ENCODE measurements at regions not wholly inside any gene's neighbourhood (a gene's known extent, or its start where the extent isn't known, plus 50 kb on each side); places are given as distances from the start of the nearest gene placed in this dataset.

DNA sequence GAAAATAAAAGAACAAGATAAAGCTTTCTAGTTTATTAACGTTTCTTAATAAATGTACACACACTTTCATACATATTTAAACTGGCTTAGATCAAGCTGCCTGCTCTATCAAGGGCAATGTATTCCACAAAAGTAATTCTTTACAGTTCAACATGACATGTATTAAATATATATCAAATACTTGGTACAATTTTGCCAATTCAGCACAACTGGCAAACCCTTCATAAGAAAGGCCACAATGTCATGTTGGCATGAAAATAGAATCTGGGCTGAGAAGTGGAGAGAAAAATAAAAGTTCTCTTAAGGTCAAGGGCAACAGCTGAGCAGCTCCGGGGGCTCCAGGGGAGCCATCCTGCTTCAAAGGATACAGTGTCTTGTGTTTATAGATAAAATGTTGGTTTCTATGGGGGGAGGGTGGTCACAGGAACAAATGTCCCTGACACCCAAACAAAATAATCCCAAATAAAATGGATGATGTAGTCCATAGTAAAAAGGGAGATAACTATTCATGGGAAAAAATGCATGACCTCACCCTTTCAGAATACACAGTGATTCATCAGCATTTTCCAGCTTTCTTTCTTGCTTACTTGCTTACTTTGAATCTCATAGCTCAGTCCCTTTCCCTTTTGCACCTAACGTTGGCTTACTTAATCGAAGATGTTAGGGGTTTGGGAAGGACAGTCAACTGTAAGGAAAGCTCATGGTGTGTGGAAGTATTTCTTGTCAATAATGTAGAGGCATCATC lies 494.9 kb downstream of the NYAP2 start:
- DNase-seq: no peak
- no peaks in the 10 kb centered on the region for H3K36me3 ChIP-seq (replicated peaks; ENCODE audit: control insufficient read depth, insufficient read depth, low read length)

GRCh38 chr2:225893151-225893550 lies 493.6 kb downstream of the NYAP2 start:
- H3K4me3 ChIP-seq (ENCODE audit: insufficient read depth, low read depth, low read length): no peak overlapping the region
- no peaks in the 10 kb centered on the region for H3K27me3 ChIP-seq (ENCODE audit: control insufficient read depth, insufficient read depth, low read length)
- DNase-seq: no peak
- no peaks in the 10 kb centered on the region for H3K36me3 ChIP-seq (replicated peaks; ENCODE audit: control insufficient read depth, insufficient read depth, low read length)

More for the DNA sequence above, 494.9 kb downstream of the NYAP2 start:
- no peaks in the 10 kb centered on the region for H3K27me3 ChIP-seq (ENCODE audit: control insufficient read depth, insufficient read depth, low read length)
- no peak overlapping the region for H3K4me3 ChIP-seq (ENCODE audit: insufficient read depth, low read depth, low read length)

DNA sequence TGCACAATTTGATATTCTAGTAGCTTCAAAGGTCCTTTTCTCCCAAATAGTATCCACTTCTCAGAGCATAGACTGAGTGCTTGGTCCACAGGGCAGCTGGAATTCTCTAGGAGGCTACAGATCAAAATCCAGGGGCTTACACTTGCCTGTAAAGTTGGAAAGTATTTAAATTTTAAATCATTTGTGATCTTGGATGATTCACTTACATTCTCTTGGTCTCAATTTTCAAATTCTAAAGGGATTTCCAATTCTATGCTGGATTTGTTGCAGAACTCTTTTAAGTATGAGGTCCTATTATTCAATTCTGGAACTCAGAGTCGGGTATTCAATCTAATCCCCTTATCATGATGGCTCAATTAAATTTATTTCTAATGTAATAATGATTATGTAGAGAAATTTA lies 492.3 kb downstream of the NYAP2 start:
- Histone ChIP-seq H3K36me3 (replicated peaks; ENCODE audit: control insufficient read depth, insufficient read depth, low read length) (no peaks in the 10 kb centered on the region), H3K27me3 (ENCODE audit: control insufficient read depth, insufficient read depth, low read length) (no peaks in the 10 kb centered on the region), H3K4me3 (ENCODE audit: insufficient read depth, low read depth, low read length) (no peak overlapping the region)
- DNase-seq: no peak

- no peak for DNase-seq
- Histone ChIP-seq H3K36me3 (replicated peaks; ENCODE audit: control insufficient read depth, insufficient read depth, low read length) (no peaks in the 10 kb centered on the region), H3K27me3 (ENCODE audit: control insufficient read depth, insufficient read depth, low read length) (no peaks in the 10 kb centered on the region), H3K4me3 (ENCODE audit: insufficient read depth, low read depth, low read length) (no peak overlapping the region)
Measured at GRCh38 chr2:225891013-225891412, 491.5 kb downstream of the NYAP2 start.

DNA sequence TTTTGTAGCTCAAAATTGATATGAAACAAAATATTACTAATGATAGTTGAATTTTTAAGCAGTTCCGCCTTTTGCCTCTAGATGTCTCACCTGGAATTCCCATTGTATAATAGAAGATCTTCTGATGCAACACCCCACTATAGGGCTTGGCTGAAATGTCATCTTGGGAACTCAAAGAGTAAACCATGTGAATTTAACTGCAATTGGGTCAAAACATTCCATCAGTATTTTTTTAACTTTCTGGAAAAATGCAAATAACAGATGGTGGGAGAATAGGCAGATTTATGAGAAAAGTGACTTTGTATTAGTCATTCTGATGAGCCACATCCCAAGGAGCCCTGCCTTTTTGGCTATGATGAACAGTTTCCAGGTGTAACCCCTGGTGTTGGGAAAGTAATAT lies 489.9 kb downstream of the NYAP2 start:
- H3K36me3 ChIP-seq (replicated peaks; ENCODE audit: control insufficient read depth, insufficient read depth, low read length): no peaks in the 10 kb centered on the region
- no peak overlapping the region for H3K4me3 ChIP-seq (ENCODE audit: insufficient read depth, low read depth, low read length)
- H3K27me3 ChIP-seq (ENCODE audit: control insufficient read depth, insufficient read depth, low read length): no peaks in the 10 kb centered on the region
- peak; percentile 35 for DNase-seq

GRCh38 chr2:225867071-225867470 lies 467.6 kb downstream of the NYAP2 start:
- DNase-seq: no peak
- H3K36me3 ChIP-seq (replicated peaks; ENCODE audit: control insufficient read depth, insufficient read depth, low read length): no peaks in the 10 kb centered on the region
- no peak overlapping the region for H3K4me3 ChIP-seq (ENCODE audit: insufficient read depth, low read depth, low read length)
- H3K27me3 ChIP-seq (ENCODE audit: control insufficient read depth, insufficient read depth, low read length): no peaks in the 10 kb centered on the region

DNA sequence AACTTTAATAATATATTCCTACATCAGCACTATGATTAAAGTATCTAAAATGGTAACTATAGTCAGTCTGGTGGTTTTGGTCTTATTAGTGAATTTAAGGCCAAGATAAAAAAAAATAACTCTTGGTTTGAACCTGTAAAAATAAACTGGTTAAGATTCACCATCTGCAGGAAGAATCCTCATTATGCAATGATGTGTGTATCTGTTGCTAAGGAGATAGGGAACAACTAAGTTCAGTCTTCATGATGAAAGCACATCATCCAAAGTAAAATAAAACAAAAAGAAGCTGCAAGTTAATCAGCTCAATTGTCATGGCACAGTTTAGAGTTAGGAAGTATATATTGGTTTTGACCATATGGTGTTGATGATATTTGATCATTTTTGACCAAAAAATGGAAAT lies 466.0 kb downstream of the NYAP2 start:
- Histone ChIP-seq H3K36me3 (replicated peaks; ENCODE audit: control insufficient read depth, insufficient read depth, low read length) (no peaks in the 10 kb centered on the region), H3K27me3 (ENCODE audit: control insufficient read depth, insufficient read depth, low read length) (no peaks in the 10 kb centered on the region), H3K4me3 (ENCODE audit: insufficient read depth, low read depth, low read length) (no peak overlapping the region)
- no peak for DNase-seq

- Histone ChIP-seq H3K36me3 (replicated peaks; ENCODE audit: control insufficient read depth, insufficient read depth, low read length) (no peaks in the 10 kb centered on the region), H3K4me3 (ENCODE audit: insufficient read depth, low read depth, low read length) (no peak overlapping the region), H3K27me3 (ENCODE audit: control insufficient read depth, insufficient read depth, low read length) (no peaks in the 10 kb centered on the region)
- no peak for DNase-seq
Measured at GRCh38 chr2:225864394-225864793, 464.9 kb downstream of the NYAP2 start.

DNA sequence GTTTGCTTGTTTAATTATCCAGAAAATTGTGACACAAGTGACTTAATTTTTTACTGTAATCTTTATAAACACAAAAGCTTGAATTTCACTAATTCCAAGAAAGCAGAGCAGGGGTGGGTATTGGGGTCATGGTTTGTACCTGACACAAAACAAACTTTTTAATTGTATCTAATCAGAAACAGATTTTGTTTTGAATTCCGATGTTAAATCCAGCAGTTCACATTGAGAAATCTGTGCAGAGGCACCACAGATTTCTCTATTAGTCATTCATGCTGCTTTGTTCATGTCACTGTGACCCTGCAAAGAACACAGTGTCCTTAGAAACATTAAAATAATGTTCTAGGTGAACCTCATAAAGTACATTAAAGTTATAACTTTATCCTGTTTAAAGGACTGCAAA lies 443.4 kb downstream of the NYAP2 start:
- DNase-seq: no peak
- H3K4me3 ChIP-seq (ENCODE audit: insufficient read depth, low read depth, low read length): no peak overlapping the region
- H3K27me3 ChIP-seq (ENCODE audit: control insufficient read depth, insufficient read depth, low read length): no peaks in the 10 kb centered on the region
- no peaks in the 10 kb centered on the region for H3K36me3 ChIP-seq (replicated peaks; ENCODE audit: control insufficient read depth, insufficient read depth, low read length)

- Histone ChIP-seq H3K4me3 (ENCODE audit: insufficient read depth, low read depth, low read length) (no peak overlapping the region), H3K27me3 (ENCODE audit: control insufficient read depth, insufficient read depth, low read length) (no peaks in the 10 kb centered on the region), H3K36me3 (replicated peaks; ENCODE audit: control insufficient read depth, insufficient read depth, low read length) (no peaks in the 10 kb centered on the region)
- DNase-seq: no peak
Measured at GRCh38 chr2:225841314-225841713, 441.8 kb downstream of the NYAP2 start.

- Histone ChIP-seq H3K4me3 (ENCODE audit: insufficient read depth, low read depth, low read length) (no peak overlapping the region), H3K27me3 (ENCODE audit: control insufficient read depth, insufficient read depth, low read length) (no peaks in the 10 kb centered on the region), H3K36me3 (replicated peaks; ENCODE audit: control insufficient read depth, insufficient read depth, low read length) (no peaks in the 10 kb centered on the region)
- no peak for DNase-seq
Measured at GRCh38 chr2:225837328-225837727, 437.8 kb downstream of the NYAP2 start.

DNA sequence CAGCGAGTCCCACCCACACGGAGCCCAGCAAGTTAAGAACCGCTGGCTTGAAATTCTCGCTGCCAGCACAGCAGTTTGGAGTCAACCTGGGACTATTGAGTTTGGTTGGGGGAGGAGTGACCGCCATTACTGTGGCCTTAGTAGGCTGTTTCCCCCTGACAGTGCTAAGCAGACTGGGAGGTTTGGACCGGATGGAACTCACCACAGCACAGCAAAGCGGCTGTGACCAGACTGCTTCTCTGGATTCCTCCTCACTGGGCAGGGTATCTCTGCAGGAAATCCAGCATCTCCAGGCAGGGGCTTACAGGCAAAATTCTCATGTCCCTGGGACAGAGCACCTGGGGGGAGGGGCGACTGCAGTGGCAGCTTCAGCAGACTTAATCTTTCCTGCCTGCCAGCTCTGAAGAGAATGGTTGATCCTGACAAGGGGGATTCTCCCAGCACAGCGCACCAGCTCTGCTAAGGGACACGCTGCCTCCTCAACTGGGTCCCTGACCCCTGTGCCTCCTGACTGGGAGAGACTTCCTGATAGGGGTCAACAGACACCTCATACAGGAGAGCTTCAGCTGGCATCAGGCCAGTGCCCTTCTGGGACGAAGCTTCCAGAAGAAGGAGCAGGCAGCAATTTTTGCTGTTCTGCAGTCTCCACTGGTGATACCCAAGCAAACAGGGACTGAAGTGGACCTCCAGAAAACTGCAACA lies 425.4 kb downstream of the NYAP2 start:
- DNase-seq: no peak
- Histone ChIP-seq H3K36me3 (replicated peaks; ENCODE audit: control insufficient read depth, insufficient read depth, low read length) (no peaks in the 10 kb centered on the region), H3K27me3 (ENCODE audit: control insufficient read depth, insufficient read depth, low read length) (no peaks in the 10 kb centered on the region), H3K4me3 (ENCODE audit: insufficient read depth, low read depth, low read length) (no peak overlapping the region)

DNA sequence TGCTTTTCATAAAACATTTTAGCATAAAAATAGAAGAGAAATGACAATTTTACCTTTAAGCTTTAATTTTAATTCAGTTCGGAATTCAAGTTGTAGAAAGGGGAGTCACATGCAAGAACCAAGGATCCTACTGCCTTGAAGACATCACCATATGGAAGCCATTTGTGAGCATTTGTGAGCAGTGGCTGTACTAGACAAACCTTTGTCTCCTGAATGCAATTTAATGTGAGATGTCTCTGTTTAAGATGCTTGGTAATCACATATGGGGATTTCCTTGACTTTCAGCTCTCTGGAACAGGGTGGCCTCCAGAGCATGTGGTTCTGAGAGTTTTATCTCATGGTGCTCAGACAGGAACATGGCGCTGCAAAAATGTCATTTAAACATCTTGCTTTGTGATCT lies 421.8 kb downstream of the NYAP2 start:
- no peak for DNase-seq
- Histone ChIP-seq H3K36me3 (replicated peaks; ENCODE audit: control insufficient read depth, insufficient read depth, low read length) (no peaks in the 10 kb centered on the region), H3K27me3 (ENCODE audit: control insufficient read depth, insufficient read depth, low read length) (no peaks in the 10 kb centered on the region), H3K4me3 (ENCODE audit: insufficient read depth, low read depth, low read length) (no peak overlapping the region)

DNA sequence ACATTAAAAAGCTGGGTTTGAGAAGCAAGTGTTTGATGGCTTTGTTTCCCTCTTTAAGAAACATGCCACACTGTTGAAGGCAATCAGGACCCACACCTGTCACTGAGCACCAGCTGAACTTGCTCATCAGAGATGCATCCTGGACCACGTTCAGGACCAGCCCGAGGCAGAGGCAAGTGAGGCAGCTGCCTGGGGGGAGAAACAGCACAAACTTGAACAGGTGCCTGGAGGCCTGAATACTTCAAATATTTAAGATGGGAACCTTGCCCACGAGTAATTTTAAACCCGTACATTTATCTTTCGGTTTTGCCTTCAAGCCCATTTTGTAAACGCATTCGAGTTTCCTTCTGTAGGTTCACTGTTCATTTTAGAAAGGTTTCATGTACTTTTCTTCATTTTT lies 421.3 kb downstream of the NYAP2 start:
- Histone ChIP-seq H3K36me3 (replicated peaks; ENCODE audit: control insufficient read depth, insufficient read depth, low read length) (no peaks in the 10 kb centered on the region), H3K4me3 (ENCODE audit: insufficient read depth, low read depth, low read length) (no peak overlapping the region), H3K27me3 (ENCODE audit: control insufficient read depth, insufficient read depth, low read length) (no peaks in the 10 kb centered on the region)
- DNase-seq: no peak

GRCh38 chr2:225814554-225814953 lies 415.0 kb downstream of the NYAP2 start:
- H3K36me3 ChIP-seq (replicated peaks; ENCODE audit: control insufficient read depth, insufficient read depth, low read length): no peaks in the 10 kb centered on the region
- no peak overlapping the region for H3K4me3 ChIP-seq (ENCODE audit: insufficient read depth, low read depth, low read length)
- H3K27me3 ChIP-seq (ENCODE audit: control insufficient read depth, insufficient read depth, low read length): no peaks in the 10 kb centered on the region
- DNase-seq: no peak
